ENCODE measurements at regions not wholly inside any gene's neighbourhood (a gene's known extent, or its start where the extent isn't known, plus 50 kb on each side); places are given as distances from the start of the nearest gene placed in this dataset.

DNA sequence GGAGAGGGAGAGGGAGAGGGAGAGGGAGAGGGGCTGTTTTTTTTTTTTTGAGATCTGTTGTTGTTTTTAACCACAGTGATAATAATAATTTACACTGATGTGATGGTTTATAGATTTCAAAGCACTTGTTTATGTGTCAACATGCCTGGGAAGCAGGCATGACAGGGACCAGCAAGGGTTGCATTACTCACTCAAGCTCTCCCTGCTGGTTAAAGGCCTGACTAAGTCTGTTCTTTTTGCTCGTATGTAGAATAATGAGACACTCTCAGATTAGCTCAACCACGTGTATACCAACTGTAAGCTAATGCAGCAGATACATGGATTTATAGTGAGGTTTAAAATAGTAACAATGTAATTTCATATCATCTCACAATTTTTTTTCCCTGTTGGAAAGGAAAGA, 134.6 kb upstream of the BOD1L1 start:
- no peak overlapping the region for H3K4me3 ChIP-seq
- H3K36me3 ChIP-seq: no peaks in the 10 kb centered on the region
- H3K27me3 ChIP-seq (replicated peaks; ENCODE audit: insufficient read depth): no peaks in the 10 kb centered on the region
- no peak overlapping the region for H3K27ac ChIP-seq
- no peaks in the 10 kb centered on the region for H3K4me1 ChIP-seq (ENCODE audit: control insufficient read depth in 1 of 2, low read depth in 2 of 2)
- TF ChIP-seq, protein P1, sequence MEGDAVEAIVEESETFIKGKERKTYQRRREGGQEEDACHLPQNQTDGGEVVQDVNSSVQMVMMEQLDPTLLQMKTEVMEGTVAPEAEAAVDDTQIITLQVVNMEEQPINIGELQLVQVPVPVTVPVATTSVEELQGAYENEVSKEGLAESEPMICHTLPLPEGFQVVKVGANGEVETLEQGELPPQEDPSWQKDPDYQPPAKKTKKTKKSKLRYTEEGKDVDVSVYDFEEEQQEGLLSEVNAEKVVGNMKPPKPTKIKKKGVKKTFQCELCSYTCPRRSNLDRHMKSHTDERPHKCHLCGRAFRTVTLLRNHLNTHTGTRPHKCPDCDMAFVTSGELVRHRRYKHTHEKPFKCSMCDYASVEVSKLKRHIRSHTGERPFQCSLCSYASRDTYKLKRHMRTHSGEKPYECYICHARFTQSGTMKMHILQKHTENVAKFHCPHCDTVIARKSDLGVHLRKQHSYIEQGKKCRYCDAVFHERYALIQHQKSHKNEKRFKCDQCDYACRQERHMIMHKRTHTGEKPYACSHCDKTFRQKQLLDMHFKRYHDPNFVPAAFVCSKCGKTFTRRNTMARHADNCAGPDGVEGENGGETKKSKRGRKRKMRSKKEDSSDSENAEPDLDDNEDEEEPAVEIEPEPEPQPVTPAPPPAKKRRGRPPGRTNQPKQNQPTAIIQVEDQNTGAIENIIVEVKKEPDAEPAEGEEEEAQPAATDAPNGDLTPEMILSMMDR (IDR thresholded peaks at IDR 0.05): no peak
- ATAC-seq (ENCODE audit: insufficient number of reproducible peaks, low FRiP score, low read depth) (no peak), DNase-seq (ENCODE audit: low spot score) (no peak)
- no peaks in the 10 kb centered on the region for H3K9me3 ChIP-seq

DNA sequence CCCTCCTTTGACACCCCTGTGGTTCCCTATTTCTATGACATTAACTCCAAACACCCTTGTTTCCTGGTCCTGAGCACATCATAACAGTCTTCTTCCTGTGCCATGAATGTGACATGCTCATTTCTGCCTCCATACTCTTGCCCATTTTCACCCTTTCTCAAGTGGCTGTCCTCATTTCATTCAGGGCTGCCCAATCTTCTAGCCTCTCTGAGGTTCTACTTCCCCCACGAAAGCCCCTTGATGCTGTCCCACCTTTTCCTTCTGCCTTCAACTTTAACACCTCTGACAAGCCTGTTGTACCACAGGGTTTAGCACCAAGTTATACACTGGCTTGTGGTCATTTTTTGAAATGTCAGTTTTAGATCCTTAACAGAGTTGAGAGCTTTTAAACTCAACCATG, 136.2 kb upstream of the BOD1L1 start:
- Histone ChIP-seq H3K36me3 (no peaks in the 10 kb centered on the region), H3K4me1 (ENCODE audit: control insufficient read depth in 1 of 2, low read depth in 2 of 2) (no peaks in the 10 kb centered on the region), H3K27ac (no peak overlapping the region), H3K4me3 (no peak overlapping the region), H3K27me3 (replicated peaks; ENCODE audit: insufficient read depth) (no peaks in the 10 kb centered on the region), H3K9me3 (no peaks in the 10 kb centered on the region)
- DNase-seq (ENCODE audit: low spot score): no peak
- TF ChIP-seq, protein P1 (IDR thresholded peaks at IDR 0.05): no peak
- no peak for ATAC-seq (ENCODE audit: insufficient number of reproducible peaks, low FRiP score, low read depth)

DNA sequence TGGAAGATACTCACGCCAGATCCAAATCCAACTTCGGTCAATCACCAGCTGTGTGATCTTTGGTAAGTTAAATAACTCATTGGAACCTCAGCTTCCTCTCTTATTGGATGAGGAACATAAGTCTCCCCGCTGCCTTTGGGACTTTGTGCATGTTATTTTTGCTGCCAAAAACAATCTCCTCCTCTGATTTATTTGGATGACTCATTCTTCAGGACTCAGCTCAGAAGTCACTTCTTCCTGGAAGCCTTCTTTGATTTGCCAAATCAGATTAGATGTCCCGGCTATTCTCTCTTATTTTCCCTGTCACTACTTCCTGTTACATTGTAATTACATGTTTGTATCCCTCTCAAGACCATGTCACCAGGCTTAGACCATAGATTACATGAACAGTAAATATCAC, 138.0 kb upstream of the BOD1L1 start:
- Histone ChIP-seq H3K9me3 (no peaks in the 10 kb centered on the region), H3K36me3 (no peaks in the 10 kb centered on the region), H3K27me3 (replicated peaks; ENCODE audit: insufficient read depth) (no peaks in the 10 kb centered on the region), H3K27ac (no peak overlapping the region), H3K4me3 (no peak overlapping the region), H3K4me1 (ENCODE audit: control insufficient read depth in 1 of 2, low read depth in 2 of 2) (no peaks in the 10 kb centered on the region)
- DNase-seq (ENCODE audit: low spot score) (no peak), ATAC-seq (ENCODE audit: insufficient number of reproducible peaks, low FRiP score, low read depth) (no peak)
- TF ChIP-seq, protein P1 (IDR thresholded peaks at IDR 0.05): no peak

DNA sequence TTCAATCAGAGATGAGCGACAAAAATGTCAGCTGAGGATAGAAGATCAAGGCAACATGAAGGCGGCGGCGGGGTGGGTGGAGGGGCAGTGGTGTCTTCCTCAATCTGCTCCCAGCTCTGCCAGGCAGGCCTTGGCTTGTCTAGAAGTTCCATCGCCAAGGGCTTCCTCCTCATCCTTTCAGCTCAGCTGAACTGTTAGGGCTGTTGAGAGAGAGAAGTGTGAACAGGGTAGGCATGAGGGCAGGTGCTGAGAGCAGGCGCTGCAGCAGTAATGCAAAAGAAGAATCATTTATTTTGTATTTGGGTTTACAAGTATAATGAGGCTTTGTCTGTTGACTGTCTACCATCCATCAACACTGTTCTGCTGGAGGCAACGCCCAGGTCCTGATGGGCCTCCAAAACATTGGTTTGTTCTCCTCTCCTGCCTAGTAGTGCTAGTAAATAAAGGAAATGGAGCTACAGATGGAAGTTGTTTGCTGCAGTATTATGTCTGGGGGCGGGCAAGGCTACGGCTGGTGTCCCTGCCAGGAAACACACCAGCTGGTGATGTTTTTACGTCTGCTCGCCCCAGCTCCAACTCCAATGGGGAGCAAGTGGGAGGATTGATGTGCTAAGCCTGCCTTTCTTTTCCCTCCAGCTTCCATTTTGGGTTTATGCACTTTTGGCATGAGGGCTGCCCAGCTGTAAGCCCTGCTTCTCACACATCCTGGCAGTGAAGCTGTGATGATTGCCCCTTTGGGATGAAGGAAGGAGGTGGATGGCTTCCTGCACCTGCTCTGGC, 139.4 kb upstream of the BOD1L1 start:
- TF ChIP-seq, protein P1 (IDR thresholded peaks at IDR 0.05): no peak
- ATAC-seq (ENCODE audit: insufficient number of reproducible peaks, low FRiP score, low read depth): peak; percentile 28

DNA sequence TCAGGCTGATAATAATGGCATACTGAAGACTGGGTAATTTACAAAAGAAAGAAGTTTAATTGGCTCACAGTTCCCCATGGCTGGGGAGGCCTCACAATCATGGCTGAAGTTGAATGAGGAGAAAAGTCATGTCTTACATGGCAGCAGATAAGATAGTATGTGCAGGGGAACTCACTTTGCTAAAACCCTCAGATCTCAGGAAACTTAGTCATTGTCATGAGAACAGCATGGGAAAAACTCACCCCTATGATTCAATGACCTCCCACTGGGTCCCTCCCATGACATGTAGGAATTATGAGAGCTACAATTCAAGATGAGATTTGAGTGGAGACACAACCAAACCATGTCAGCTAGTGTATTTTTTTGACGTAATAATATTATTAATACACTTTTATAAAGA, 149.8 kb upstream of the BOD1L1 start:
- H3K4me1 ChIP-seq (ENCODE audit: control insufficient read depth in 1 of 2, low read depth in 2 of 2): no peaks in the 10 kb centered on the region
- H3K4me3 ChIP-seq: no peak overlapping the region
- no peaks in the 10 kb centered on the region for H3K9me3 ChIP-seq
- no peak overlapping the region for H3K27ac ChIP-seq
- DNase-seq (ENCODE audit: low spot score): no peak
- ATAC-seq (ENCODE audit: insufficient number of reproducible peaks, low FRiP score, low read depth): no peak
- no peaks in the 10 kb centered on the region for H3K36me3 ChIP-seq
- H3K27me3 ChIP-seq (replicated peaks; ENCODE audit: insufficient read depth): no peaks in the 10 kb centered on the region
- TF ChIP-seq, protein P1 (IDR thresholded peaks at IDR 0.05): no peak

More for the DNA sequence above, 139.4 kb upstream of the BOD1L1 start:
- H3K27me3 ChIP-seq (replicated peaks; ENCODE audit: insufficient read depth): no peaks in the 10 kb centered on the region
- H3K27ac ChIP-seq: no peak overlapping the region
- DNase-seq (ENCODE audit: low spot score): no peak
- no peaks in the 10 kb centered on the region for H3K9me3 ChIP-seq
- H3K36me3 ChIP-seq: no peaks in the 10 kb centered on the region
- no peak overlapping the region for H3K4me3 ChIP-seq
- H3K4me1 ChIP-seq (ENCODE audit: control insufficient read depth in 1 of 2, low read depth in 2 of 2): no peaks in the 10 kb centered on the region

Measured in thoracic aorta (tissue), 2 donors.